Gastroesophageal sphincter (tissue), 4 donors: ENCODE measurements at regions not wholly inside any gene's neighbourhood (a gene's known extent, or its start where the extent isn't known, plus 50 kb on each side); places are given as distances from the start of the nearest gene placed in this dataset.
"Not testable (repeated sequence)": the region's sequence is repeated elsewhere in the genome, so short reads cannot be mapped to it uniquely, and the experiment has no call there.

ENCODE experiments used
- ATAC-seq: fragments of 150-250 bp; one replicate; pipeline ENCODE4 v1.9.1; 2016; ENCODE audit warnings: mild to moderate bottlenecking, moderate library complexity
- H3K27ac ChIP-seq, 4 donors: fragments of 200-600 bp; sonication (generic) in 3 of 4; 1 replicate in 3 of 4; 2 replicates in 1 of 4; pipeline ENCODE4 v1.5.1; 2016 to 2019
- H3K27me3 ChIP-seq: fragments of 200-600 bp; sonication (generic); one replicate; pipeline ENCODE4 v1.5.1; 2019
- H3K36me3 ChIP-seq, 2 donors: fragments of 200-600 bp; sonication (generic); one replicate each; pipeline ENCODE4 v1.5.1; 2019; ENCODE audit warnings: control low read depth in 1 of 2
- H3K4me1 ChIP-seq, 3 donors: fragments of 200-600 bp; sonication (generic); 1 replicate in 2 of 3; 2 replicates in 1 of 3; pipeline ENCODE4 v1.5.1; 2016 to 2019; ENCODE audit warnings: control low read depth in 2 of 3
- H3K4me3 ChIP-seq, 2 donors: fragments of 200-600 bp; sonication (generic); one replicate each; pipeline ENCODE4 v1.5.1; 2019; ENCODE audit warnings: mild to moderate bottlenecking in 1 of 2, moderate library complexity in 1 of 2
- H3K9me3 ChIP-seq, 3 donors: fragments of 200-600 bp; sonication (generic); one replicate each; pipeline ENCODE4 v1.5.1; 2017 to 2019; ENCODE audit warnings: control low read depth in 2 of 3
- EP300 ChIP-seq: sonication (generic); formaldehyde crosslinking; IDR thresholded peaks from one replicate; pipeline ENCODE4 v1.6.1; 2017; ENCODE audit warnings: antibody characterized with exemption, mild to moderate bottlenecking
- POLR2A ChIP-seq, 2 donors: fragments of 450-650 bp; IDR thresholded peaks; one replicate each; pipeline ENCODE4 v1.6.1; 2017; ENCODE audit warnings: antibody characterized with exemption in 2 of 2, mild to moderate bottlenecking in 2 of 2, moderate library complexity in 1 of 2
- POLR2AphosphoS5 ChIP-seq: sonication (generic); formaldehyde crosslinking; IDR thresholded peaks from one replicate; pipeline ENCODE4 v1.6.1; 2017; ENCODE audit warnings: antibody characterized with exemption
- WGBS, 2 donors: methylation state at CpG; one replicate each; pipeline ENCODE4 v1.1.5; 2018; ENCODE audit warnings: low coverage in 1 of 2; 5-methylcytosine and 5-hydroxymethylcytosine counted together
- TF ChIP-seq, protein P1 (sequence below), 4 experiments: fragments of 200-600 bp in 2 of 4; fragments of 450-650 bp in 2 of 4; sonication (generic) in 1 of 4; IDR thresholded peaks; one replicate each; pipeline ENCODE4 v1.5.1; 2017 to 2019; ENCODE audit warnings: antibody characterized with exemption in 4 of 4, mild to moderate bottlenecking in 2 of 4, moderate library complexity in 2 of 4

DNA sequence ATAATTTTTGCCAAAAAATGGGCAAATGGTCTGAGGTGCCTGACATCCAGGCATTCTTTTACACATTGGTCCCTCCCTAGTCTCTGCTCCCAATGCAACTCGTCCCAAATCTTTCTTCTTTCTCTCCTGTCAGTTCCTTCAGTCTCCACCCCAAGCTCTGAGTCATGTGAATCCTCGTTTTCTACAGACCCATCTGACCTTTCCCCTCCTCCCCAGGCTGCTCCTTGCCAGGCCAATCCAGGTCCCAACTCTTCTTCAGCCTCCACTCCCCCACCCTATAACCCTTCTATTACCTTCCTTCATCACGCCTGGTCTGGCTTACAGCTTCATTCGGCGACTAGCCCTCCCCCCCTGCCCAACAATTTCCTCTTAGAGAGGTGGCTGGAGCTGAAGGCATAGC is 55.3 kb downstream of the BBS10 start:
- not testable (repeated sequence) for H3K4me1 ChIP-seq, H3K4me3 ChIP-seq, H3K36me3 ChIP-seq, H3K27me3 ChIP-seq, ATAC-seq, H3K9me3 ChIP-seq, H3K27ac ChIP-seq
- 75 to 94% methylated on average over 4 to 5 of the region's 5 CpGs for WGBS, 2 donors

DNA sequence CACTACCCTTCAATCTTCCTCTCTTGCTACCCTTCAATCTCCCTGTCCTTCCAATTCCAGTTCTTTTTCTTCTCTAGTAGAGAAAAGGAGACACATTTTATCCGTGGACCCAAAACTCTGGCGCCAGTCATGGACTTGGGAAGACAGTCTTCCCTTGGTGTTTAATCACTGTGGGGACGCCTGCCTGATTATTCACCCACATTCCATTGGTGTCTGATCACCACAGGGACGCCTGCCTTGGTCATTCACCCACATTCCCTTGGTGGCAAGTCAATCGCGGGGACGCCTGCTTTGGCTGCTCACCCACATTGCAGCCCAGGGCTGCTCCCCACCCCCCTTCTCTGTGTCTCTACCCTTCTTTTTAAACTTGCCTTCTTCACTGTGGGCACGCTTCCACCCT is 55.9 kb downstream of the BBS10 start:
- ATAC-seq, H3K27me3 ChIP-seq, H3K4me3 ChIP-seq, H3K4me1 ChIP-seq, H3K27ac ChIP-seq, H3K9me3 ChIP-seq, H3K36me3 ChIP-seq: not testable (repeated sequence)
- WGBS, 2 donors = 82 to 91% methylated on average over 5 to 7 of the region's 8 CpGs

- H3K36me3 ChIP-seq = no peaks in the 10 kb centered on the region
- no peaks in the 10 kb centered on the region for H3K27me3 ChIP-seq
- H3K27ac ChIP-seq = no peak overlapping the region
- H3K9me3 ChIP-seq = no peaks in the 10 kb centered on the region
- ATAC-seq = peak; percentile 41
- TF ChIP-seq POLR2AphosphoS5 (no peak), EP300 (no peak), POLR2A (IDR thresholded peaks at IDR 0.05) (no peak)
- TF ChIP-seq, protein P1, sequence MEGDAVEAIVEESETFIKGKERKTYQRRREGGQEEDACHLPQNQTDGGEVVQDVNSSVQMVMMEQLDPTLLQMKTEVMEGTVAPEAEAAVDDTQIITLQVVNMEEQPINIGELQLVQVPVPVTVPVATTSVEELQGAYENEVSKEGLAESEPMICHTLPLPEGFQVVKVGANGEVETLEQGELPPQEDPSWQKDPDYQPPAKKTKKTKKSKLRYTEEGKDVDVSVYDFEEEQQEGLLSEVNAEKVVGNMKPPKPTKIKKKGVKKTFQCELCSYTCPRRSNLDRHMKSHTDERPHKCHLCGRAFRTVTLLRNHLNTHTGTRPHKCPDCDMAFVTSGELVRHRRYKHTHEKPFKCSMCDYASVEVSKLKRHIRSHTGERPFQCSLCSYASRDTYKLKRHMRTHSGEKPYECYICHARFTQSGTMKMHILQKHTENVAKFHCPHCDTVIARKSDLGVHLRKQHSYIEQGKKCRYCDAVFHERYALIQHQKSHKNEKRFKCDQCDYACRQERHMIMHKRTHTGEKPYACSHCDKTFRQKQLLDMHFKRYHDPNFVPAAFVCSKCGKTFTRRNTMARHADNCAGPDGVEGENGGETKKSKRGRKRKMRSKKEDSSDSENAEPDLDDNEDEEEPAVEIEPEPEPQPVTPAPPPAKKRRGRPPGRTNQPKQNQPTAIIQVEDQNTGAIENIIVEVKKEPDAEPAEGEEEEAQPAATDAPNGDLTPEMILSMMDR (IDR thresholded peaks at IDR 0.05) = no peak
- WGBS, 2 donors = 72 to 75% methylated on average over 2 to 3 of the region's 3 CpGs
- no peaks in the 10 kb centered on the region for H3K4me1 ChIP-seq
- no peak overlapping the region for H3K4me3 ChIP-seq
These were observed 57.0 kb downstream of the BBS10 start for GRCh38 chr12:76290963-76291859.

DNA sequence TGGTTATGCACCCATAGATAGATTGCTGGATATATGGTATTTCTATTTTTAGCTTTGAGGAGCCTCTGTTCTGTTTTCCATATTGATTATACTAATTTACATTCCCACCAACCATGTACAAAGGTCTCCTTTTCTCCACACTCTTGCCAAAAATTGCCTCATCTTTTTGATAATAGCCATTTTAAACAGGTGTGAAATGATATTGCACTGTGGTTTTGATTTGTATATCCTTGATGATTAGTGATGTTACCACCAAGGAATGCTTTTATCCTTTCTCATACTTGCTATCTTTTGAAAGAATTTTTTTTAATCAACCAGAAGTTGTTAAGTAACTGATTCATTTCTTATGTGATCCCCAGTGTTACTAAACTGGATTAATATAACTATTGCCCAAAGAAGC is 60.0 kb downstream of the BBS10 start:
- ATAC-seq = no peak
- Histone ChIP-seq H3K27ac (no peak overlapping the region), H3K4me1 (no peaks in the 10 kb centered on the region), H3K9me3 (no peaks in the 10 kb centered on the region), H3K36me3 (no peaks in the 10 kb centered on the region), H3K27me3 (no peaks in the 10 kb centered on the region), H3K4me3 (no peak overlapping the region)
- TF ChIP-seq, protein P1 (IDR thresholded peaks at IDR 0.05) = no peak
- TF ChIP-seq POLR2AphosphoS5 (no peak), EP300 (no peak), POLR2A (IDR thresholded peaks at IDR 0.05) (no peak)

GRCh38 chr12:76284816-76285750 is 63.1 kb downstream of the BBS10 start:
- Histone ChIP-seq H3K27me3 (no peaks in the 10 kb centered on the region), H3K36me3 (no peaks in the 10 kb centered on the region), H3K9me3 (no peaks in the 10 kb centered on the region), H3K27ac (no peak overlapping the region), H3K4me3 (no peak overlapping the region), H3K4me1 (no peaks in the 10 kb centered on the region)
- TF ChIP-seq POLR2A (IDR thresholded peaks at IDR 0.05) = no peak
- TF ChIP-seq, protein P1 (IDR thresholded peaks at IDR 0.05) = no peak
- TF ChIP-seq POLR2AphosphoS5 = no peak
- no peak for TF ChIP-seq EP300
- ATAC-seq = no peak
- 62 to 83% methylated on average over 2 to 5 of the region's 5 CpGs for WGBS, 2 donors

- TF ChIP-seq EP300 = no peak
- TF ChIP-seq, protein P1 (IDR thresholded peaks at IDR 0.05) = no peak
- no peak for TF ChIP-seq POLR2AphosphoS5
- H3K4me3 ChIP-seq = no peak overlapping the region
- H3K27me3 ChIP-seq = no peaks in the 10 kb centered on the region
- no peaks in the 10 kb centered on the region for H3K9me3 ChIP-seq
- no peaks in the 10 kb centered on the region for H3K4me1 ChIP-seq
- H3K36me3 ChIP-seq = no peaks in the 10 kb centered on the region
- H3K27ac ChIP-seq = no peak overlapping the region
- no peak for ATAC-seq
These were observed 65.5 kb downstream of the BBS10 start for GRCh38 chr12:76282744-76283143.
